Activated CD4-positive, alpha-beta memory T cell treated with anti-CD3 and anti-CD28 coated beads, Interleukin-2, amount 10 ng/mL, durations not matched to agents 7 days and 5 days (primary cell): ENCODE measurements at regions not wholly inside any gene's neighbourhood (a gene's known extent, or its start where the extent isn't known, plus 50 kb on each side); places are given as distances from the start of the nearest gene placed in this dataset.

Experiments used
- CTCF ChIA-PET: fragments of 350-600 bp; sonication (Branson Sonifier 250); formaldehyde crosslinking; loops from one replicate; lab custom pipeline; 2021; ENCODE audit warnings: antibody characterized with exemption, inconsistent platforms; lab: Charles Lee
- POLR2A ChIA-PET: fragments of 350-600 bp; sonication (Branson Sonifier 250); formaldehyde crosslinking; loops from one replicate; lab custom pipeline; 2021; ENCODE audit warnings: antibody characterized with exemption; lab: Charles Lee
- DNase-seq: peaks from one replicate; pipeline ENCODE4 v3.0.0-alpha.2; 2020
- H3K27ac Mint-ChIP-seq: one replicate; pipeline ENCODE4 v1.8.0; 2021; ENCODE audit warnings: mild to moderate bottlenecking, mixed read lengths
- H3K27me3 Mint-ChIP-seq: one replicate; pipeline ENCODE4 v1.8.0; 2021; ENCODE audit warnings: mixed read lengths
- H3K36me3 Mint-ChIP-seq: one replicate; pipeline ENCODE4 v1.8.0; 2021; ENCODE audit warnings: low read depth, mixed read lengths
- H3K4me1 Mint-ChIP-seq: one replicate; pipeline ENCODE4 v1.8.0; 2021; ENCODE audit warnings: mixed read lengths
- H3K4me3 Mint-ChIP-seq: one replicate; pipeline ENCODE4 v1.8.0; 2021; ENCODE audit warnings: mild to moderate bottlenecking, mixed read lengths
- H3K9me3 Mint-ChIP-seq: one replicate; pipeline ENCODE4 v1.8.0; 2021; ENCODE audit warnings: mixed read lengths

GRCh38 chr12:110998165-110998564, 77.8 kb upstream of the MYL2 start:
- no peaks in the 10 kb centered on the region for H3K36me3 Mint-ChIP-seq
- no peaks in the 10 kb centered on the region for H3K4me1 Mint-ChIP-seq
- ChIA-PET CTCF (no interaction called here), POLR2A (no interaction called here)
- no peak for DNase-seq
- H3K27me3 Mint-ChIP-seq, result no peaks in the 10 kb centered on the region
- no peak overlapping the region for H3K27ac Mint-ChIP-seq
- peaks cover 9% of the 10 kb centered on the region for H3K9me3 Mint-ChIP-seq
- H3K4me3 Mint-ChIP-seq, result no peak overlapping the region

DNA sequence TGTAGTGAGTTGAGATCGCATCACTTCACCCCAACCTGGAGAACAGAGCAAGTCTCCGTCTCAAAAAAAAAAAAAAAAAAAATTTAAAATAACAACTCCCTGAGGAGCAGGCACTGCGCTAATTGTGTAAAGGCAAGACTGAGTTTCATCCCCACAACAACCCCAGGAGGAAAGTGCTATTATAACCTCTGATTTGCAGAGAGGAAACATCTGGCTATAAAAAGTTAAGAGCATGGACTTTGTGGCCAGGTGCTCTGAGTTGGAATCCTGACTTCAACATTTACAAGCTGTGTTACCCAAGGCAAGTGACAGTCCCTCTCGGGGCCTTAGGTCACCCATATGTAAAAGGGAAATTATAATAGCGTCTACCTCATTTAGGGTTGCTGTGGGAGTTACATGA, 76.0 kb upstream of the MYL2 start:
- CTCF ChIA-PET, result interaction anchor here (0.7 kb wide), 1 partner anchor 664 kb away, joined by 3 read pairs; no protein-coding TSS in a partner anchor
- DNase-seq, result no peak
- no peaks in the 10 kb centered on the region for H3K4me1 Mint-ChIP-seq

DNA sequence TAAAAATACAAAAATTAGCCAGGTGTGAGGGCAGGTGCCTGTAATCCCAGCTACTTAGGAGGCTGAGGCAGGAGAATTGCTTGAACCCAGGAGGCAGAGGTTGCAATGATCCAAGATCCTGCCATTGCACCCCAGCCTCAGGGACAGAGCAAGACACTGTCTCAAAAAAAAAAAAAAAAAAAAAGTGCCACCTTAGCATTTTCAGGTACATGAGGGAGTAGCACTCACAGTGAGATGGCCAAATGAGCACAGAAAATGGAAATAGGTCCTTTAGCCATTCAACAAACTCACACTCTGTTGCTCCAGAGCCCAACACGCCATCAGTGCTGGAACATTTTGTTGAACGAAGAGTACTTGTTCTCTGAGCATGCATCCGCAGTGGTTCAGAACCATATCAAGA, 75.2 kb upstream of the MYL2 start:
- POLR2A ChIA-PET, result no interaction called here
- CTCF ChIA-PET, result interaction anchor here (0.7 kb wide), 1 partner anchor 665 kb away, joined by 3 read pairs; no protein-coding TSS in a partner anchor
- H3K4me3 Mint-ChIP-seq, result no peak overlapping the region

More for the DNA sequence above, 76.0 kb upstream of the MYL2 start:
- Mint-ChIP-seq H3K4me3 (no peak overlapping the region), H3K27me3 (no peaks in the 10 kb centered on the region), H3K36me3 (no peaks in the 10 kb centered on the region), H3K27ac (no peak overlapping the region), H3K9me3 (peaks cover 9% of the 10 kb centered on the region)
- POLR2A ChIA-PET, result no interaction called here

DNA sequence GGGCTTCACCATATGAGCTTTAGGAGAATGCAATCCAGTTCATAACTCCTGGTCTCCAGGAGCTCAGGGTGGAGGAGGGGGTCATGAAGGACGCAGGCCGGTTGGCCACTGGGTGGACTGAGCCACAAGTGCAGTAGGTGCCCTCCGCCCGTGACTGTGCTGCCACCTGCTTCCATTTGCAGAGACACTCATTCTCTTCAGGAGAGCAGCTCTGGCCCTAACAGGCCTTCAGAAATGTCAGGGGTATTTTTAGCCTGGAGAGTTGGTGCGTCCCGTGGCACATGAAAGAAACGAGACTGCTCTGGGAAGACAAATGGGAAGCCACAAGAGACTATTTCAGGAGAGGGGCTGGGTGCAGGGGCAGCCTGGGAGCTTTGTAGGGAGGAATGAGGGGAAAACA, 74.6 kb upstream of the MYL2 start:
- Mint-ChIP-seq H3K4me1 (no peaks in the 10 kb centered on the region), H3K4me3 (no peak overlapping the region), H3K27ac (no peak overlapping the region), H3K9me3 (peaks cover 9% of the 10 kb centered on the region), H3K36me3 (no peaks in the 10 kb centered on the region), H3K27me3 (no peaks in the 10 kb centered on the region)
- DNase-seq, result no peak
- CTCF ChIA-PET, result interaction anchor here (0.6 kb wide), 1 partner anchor 219 kb away, joined by 3 read pairs; no protein-coding TSS in a partner anchor
- POLR2A ChIA-PET, result no interaction called here

More for the DNA sequence above, 75.2 kb upstream of the MYL2 start:
- Mint-ChIP-seq H3K36me3 (no peaks in the 10 kb centered on the region), H3K27me3 (no peaks in the 10 kb centered on the region), H3K9me3 (peaks cover 9% of the 10 kb centered on the region), H3K4me1 (no peaks in the 10 kb centered on the region), H3K27ac (no peak overlapping the region)
- DNase-seq, result no peak

DNA sequence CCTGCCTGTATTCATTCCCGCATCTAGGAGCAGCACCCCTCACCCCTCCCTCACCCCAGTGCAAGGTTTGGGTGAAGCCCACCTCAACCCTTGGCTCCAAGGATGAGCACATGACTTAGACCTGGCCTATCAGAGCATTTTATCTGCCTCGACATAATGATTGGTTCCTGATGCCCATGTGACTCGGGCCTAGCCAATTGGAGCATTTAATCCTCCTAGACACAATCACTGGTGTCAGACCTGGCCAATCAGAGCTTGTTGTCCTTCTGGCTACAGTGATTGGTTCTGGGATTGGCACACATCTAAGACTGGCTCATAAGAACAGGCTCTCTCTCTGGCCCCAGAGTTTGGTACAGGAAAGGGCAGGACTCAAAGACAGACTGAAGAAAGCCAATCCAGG, 73.1 kb upstream of the MYL2 start:
- no peaks in the 10 kb centered on the region for H3K36me3 Mint-ChIP-seq
- H3K9me3 Mint-ChIP-seq, result peaks cover 7% of the 10 kb centered on the region
- H3K4me3 Mint-ChIP-seq, result no peak overlapping the region
- H3K27ac Mint-ChIP-seq, result no peak overlapping the region
- POLR2A ChIA-PET, result no interaction called here
- no peaks in the 10 kb centered on the region for H3K27me3 Mint-ChIP-seq
- CTCF ChIA-PET, result no interaction called here
- no peak for DNase-seq
- H3K4me1 Mint-ChIP-seq, result no peaks in the 10 kb centered on the region

DNA sequence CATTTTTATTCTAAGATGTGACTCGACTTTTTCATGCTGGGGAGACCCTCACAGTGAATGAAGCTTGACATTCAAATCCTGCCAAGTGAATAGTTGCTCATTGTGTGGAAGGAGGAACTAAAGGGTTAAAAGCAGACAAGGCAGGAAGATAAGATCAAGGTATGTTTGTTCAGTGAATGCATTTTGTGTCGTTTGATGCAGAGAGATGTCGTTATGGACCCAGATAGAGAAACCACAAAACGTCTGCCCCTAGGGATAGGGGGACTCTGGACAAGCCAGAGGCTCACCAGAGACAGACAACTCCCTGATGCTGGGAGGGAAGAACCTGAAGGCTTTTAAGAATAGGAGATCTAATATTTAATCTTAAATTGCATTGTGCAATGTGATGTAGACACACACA, 72.5 kb upstream of the MYL2 start:
- peaks cover 3% of the 10 kb centered on the region for H3K9me3 Mint-ChIP-seq
- no peak for DNase-seq
- H3K4me1 Mint-ChIP-seq, result no peaks in the 10 kb centered on the region
- no peak overlapping the region for H3K4me3 Mint-ChIP-seq
- no peaks in the 10 kb centered on the region for H3K27me3 Mint-ChIP-seq
- POLR2A ChIA-PET, result no interaction called here
- CTCF ChIA-PET, result no interaction called here
- H3K27ac Mint-ChIP-seq, result no peak overlapping the region
- no peaks in the 10 kb centered on the region for H3K36me3 Mint-ChIP-seq

DNA sequence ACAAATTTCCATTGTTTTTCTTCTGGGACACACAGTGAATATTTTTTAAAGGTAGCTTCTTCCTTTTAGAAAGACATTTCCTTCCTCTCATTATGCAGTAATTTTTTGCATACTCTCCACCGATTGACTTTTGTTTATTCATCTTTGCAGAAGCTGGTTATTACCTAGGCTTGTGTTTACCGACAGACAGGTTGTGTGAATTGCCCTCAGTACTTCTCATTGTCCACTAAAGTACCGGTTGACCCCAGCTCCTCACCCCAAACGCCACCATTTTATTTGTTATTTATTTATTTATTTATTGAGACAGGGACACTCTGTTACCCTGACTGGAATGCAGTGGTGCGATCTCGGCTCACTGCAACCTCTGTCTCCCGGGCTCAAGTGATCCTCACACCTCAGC, 63.4 kb upstream of the MYL2 start:
- H3K9me3 Mint-ChIP-seq, result no peaks in the 10 kb centered on the region
- ChIA-PET POLR2A (no interaction called here), CTCF (no interaction called here)
- no peaks in the 10 kb centered on the region for H3K4me1 Mint-ChIP-seq
- no peaks in the 10 kb centered on the region for H3K36me3 Mint-ChIP-seq
- H3K4me3 Mint-ChIP-seq, result no peak overlapping the region
- no peak overlapping the region for H3K27ac Mint-ChIP-seq
- no peak for DNase-seq
- peaks cover 23% of the 10 kb centered on the region for H3K27me3 Mint-ChIP-seq

- ChIA-PET POLR2A (no interaction called here), CTCF (no interaction called here)
- no peak for DNase-seq
- H3K4me3 Mint-ChIP-seq, result no peak overlapping the region
- H3K27me3 Mint-ChIP-seq, result no peaks in the 10 kb centered on the region
- no peaks in the 10 kb centered on the region for H3K36me3 Mint-ChIP-seq
- no peaks in the 10 kb centered on the region for H3K9me3 Mint-ChIP-seq
- H3K4me1 Mint-ChIP-seq, result no peaks in the 10 kb centered on the region
- H3K27ac Mint-ChIP-seq, result no peak overlapping the region
Observed at GRCh38 chr12:110972866-110973265, 52.5 kb upstream of the MYL2 start.

- H3K4me3 Mint-ChIP-seq, result no peak overlapping the region
- no peak overlapping the region for H3K27ac Mint-ChIP-seq
- ChIA-PET CTCF (no interaction called here), POLR2A (no interaction called here)
- no peaks in the 10 kb centered on the region for H3K9me3 Mint-ChIP-seq
- no peaks in the 10 kb centered on the region for H3K4me1 Mint-ChIP-seq
- no peak for DNase-seq
- peaks cover 2% of the 10 kb centered on the region for H3K27me3 Mint-ChIP-seq
- H3K36me3 Mint-ChIP-seq, result no peaks in the 10 kb centered on the region
Observed at GRCh38 chr12:110971936-110972335, 51.6 kb upstream of the MYL2 start.

GRCh38 chr12:110971189-110971920, 51.0 kb upstream of the MYL2 start:
- Mint-ChIP-seq H3K9me3 (no peaks in the 10 kb centered on the region), H3K4me3 (no peak overlapping the region), H3K27ac (no peak overlapping the region), H3K27me3 (peaks cover 2% of the 10 kb centered on the region), H3K36me3 (no peaks in the 10 kb centered on the region), H3K4me1 (no peaks in the 10 kb centered on the region)
- ChIA-PET CTCF (no interaction called here), POLR2A (no interaction called here)
- no peak for DNase-seq
